ENCODE measurements at regions not wholly inside any gene's neighbourhood (a gene's known extent, or its start where the extent isn't known, plus 50 kb on each side); places are given as distances from the start of the nearest gene placed in this dataset.
"Not testable (repeated sequence)": the region's sequence is repeated elsewhere in the genome, so short reads cannot be mapped to it uniquely, and the experiment has no call there.

- TF ChIP-seq EZH2 (IDR thresholded peaks at IDR 0.05; ENCODE audit: low read depth); CTCF (conservative IDR thresholded peaks at IDR 0.05): not testable (repeated sequence)
Measured at GRCh38 chr5:1710091-1710490, 89.5 kb downstream of the MRPL36 start.

Data from PC-9 (cell line).